ENCODE measurements at regions not wholly inside any gene's neighbourhood (a gene's known extent, or its start where the extent isn't known, plus 50 kb on each side); places are given as distances from the start of the nearest gene placed in this dataset.

GRCh38 chr1:3968851-3969250 is 68.8 kb upstream of the C1orf174 start:
- DNase-seq (ENCODE audit: extremely low read depth, low read depth), result no peak
- H3K4me3 ChIP-seq (replicated peaks; ENCODE audit: low read depth, low read length), result no peak overlapping the region
- TF ChIP-seq CTCF (IDR thresholded peaks at IDR 0.05; ENCODE audit: low read depth, low read length, missing control alignments), result no peak

GRCh38 chr1:3971981-3972380 is 71.9 kb upstream of the C1orf174 start:
- H3K4me3 ChIP-seq (replicated peaks; ENCODE audit: low read depth, low read length), result no peak overlapping the region
- no peak for DNase-seq (ENCODE audit: extremely low read depth, low read depth)
- no peak for TF ChIP-seq CTCF (IDR thresholded peaks at IDR 0.05; ENCODE audit: low read depth, low read length, missing control alignments)

- no peak for DNase-seq (ENCODE audit: extremely low read depth, low read depth)
- no peak for TF ChIP-seq CTCF (IDR thresholded peaks at IDR 0.05; ENCODE audit: low read depth, low read length, missing control alignments)
- no peak overlapping the region for H3K4me3 ChIP-seq (replicated peaks; ENCODE audit: low read depth, low read length)
Observed at GRCh38 chr1:3975903-3976630, 76.0 kb upstream of the C1orf174 start.

GRCh38 chr1:3976821-3977220 is 76.7 kb upstream of the C1orf174 start:
- no peak for DNase-seq (ENCODE audit: extremely low read depth, low read depth)
- TF ChIP-seq CTCF (IDR thresholded peaks at IDR 0.05; ENCODE audit: low read depth, low read length, missing control alignments), result no peak
- H3K4me3 ChIP-seq (replicated peaks; ENCODE audit: low read depth, low read length), result no peak overlapping the region

- no peak overlapping the region for H3K4me3 ChIP-seq (replicated peaks; ENCODE audit: low read depth, low read length)
- no peak for TF ChIP-seq CTCF (IDR thresholded peaks at IDR 0.05; ENCODE audit: low read depth, low read length, missing control alignments)
- no peak for DNase-seq (ENCODE audit: extremely low read depth, low read depth)
Observed at GRCh38 chr1:3978196-3978989, 78.3 kb upstream of the C1orf174 start.

- TF ChIP-seq CTCF (IDR thresholded peaks at IDR 0.05; ENCODE audit: low read depth, low read length, missing control alignments), result no peak
- no peak for DNase-seq (ENCODE audit: extremely low read depth, low read depth)
- H3K4me3 ChIP-seq (replicated peaks; ENCODE audit: low read depth, low read length), result no peak overlapping the region
Observed at GRCh38 chr1:3978990-3979325, 78.9 kb upstream of the C1orf174 start.

Data from HFF-Myc (cell line).